Activated CD4-positive, alpha-beta T cell treated with anti-CD3 and anti-CD28 coated beads, Interleukin-2, Interleukin-4, amounts not matched to agents 100 ng/mL and 50 ng/mL, durations not matched to agents 16 hours and 8 hours (primary cell): ENCODE measurements at regions not wholly inside any gene's neighbourhood (a gene's known extent, or its start where the extent isn't known, plus 50 kb on each side); places are given as distances from the start of the nearest gene placed in this dataset.

Experiments used
- DNase-seq: peaks from one replicate; pipeline ENCODE4 v3.0.0-alpha.2; 2020; ENCODE audit warnings: low spot score

DNA sequence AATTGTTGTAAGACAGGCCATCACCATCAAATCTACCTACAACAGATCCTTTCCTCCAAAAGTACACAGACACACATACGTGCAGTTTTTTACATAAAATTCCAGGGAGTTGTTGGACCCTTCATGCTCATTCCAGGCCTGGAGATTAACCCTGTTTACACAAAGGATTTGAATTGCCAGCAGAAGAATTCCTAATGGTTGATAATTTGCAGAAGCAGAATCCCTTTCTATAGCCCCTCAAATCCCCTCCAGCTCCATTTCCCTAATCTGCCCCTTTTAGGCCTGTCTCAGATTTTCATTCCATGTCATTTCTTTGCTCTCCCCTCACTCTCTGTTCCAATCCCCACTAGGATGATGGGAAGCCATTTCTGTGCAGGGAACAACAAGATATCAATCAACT lies 102.9 kb upstream of the TOX3 start:
- no peak for DNase-seq

DNA sequence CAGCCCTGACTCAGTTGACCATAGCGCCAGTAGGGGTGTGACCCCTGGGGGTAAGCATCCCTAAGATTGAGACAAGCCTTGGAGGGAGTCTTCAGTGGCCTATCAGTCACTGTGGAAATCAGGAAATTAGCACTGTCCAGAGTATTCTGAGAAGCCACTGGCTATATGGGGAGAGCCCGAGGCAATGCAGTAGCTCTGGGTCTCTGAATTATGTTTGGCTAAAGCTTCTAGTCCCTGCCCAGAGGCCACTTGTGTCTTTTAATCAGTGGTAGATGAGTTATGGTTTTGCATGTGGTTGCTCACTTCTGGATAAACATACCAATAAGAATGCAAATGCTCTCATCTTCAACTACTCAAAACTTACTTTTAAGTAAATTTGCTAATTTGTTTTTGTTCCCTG lies 100.6 kb upstream of the TOX3 start:
- DNase-seq = no peak

DNA sequence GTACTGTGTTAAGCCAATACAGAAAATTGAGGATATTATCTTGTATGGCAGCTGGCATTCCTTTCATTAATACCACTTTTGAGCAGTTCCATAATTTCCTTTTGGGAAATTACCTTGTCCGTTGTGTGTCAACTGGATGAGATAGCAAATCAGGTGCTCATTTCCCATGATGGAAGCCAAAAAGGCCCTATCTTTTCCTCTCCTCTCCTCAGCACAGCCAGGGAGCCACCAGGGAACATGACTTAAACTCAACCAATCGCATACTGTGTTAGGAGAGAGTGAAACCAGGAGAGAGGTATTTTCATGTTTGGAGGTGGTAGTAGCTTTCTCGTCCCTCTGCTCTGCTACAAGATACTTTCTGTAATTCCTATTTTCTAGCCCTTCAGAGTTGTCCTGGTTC lies 96.1 kb upstream of the TOX3 start:
- no peak for DNase-seq

DNA sequence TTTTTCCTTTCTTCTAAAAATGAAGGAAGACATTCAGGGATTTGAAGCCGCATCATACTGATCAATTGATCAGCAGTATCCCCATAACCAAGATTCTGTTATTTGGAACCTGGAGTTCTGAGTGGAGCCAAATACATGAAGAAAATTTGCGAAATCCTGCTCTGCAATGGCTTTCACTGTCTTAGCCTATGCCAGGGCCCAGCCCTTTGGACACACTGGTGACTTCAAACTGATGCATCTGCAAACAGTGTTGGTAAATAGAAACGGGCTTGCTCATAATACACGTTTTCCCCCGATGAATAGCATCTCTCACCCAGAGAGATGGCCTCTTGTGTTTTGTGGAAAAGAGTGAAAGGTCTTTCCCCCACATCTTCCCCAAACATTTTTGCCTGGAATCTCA lies 87.6 kb upstream of the TOX3 start:
- no peak for DNase-seq

DNA sequence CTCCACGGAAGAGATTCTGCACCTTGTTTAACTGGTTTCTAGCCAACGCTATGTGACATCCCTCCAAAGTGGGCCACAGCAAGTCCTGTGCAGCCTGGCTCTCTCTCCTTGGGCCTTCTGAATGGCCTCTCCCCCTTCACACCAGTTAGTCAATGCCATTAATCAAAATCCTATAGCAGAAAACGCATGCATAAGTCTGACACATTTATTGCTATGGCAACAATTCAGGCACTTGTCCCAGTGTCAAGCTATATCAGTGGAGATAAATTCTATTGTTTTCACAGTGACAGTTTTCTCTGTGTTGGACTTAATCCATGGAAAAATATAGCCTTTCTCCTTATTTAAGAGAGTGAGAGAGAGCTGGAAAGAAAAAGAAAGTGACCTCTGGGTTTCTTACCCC lies 87.2 kb upstream of the TOX3 start:
- no peak for DNase-seq

DNA sequence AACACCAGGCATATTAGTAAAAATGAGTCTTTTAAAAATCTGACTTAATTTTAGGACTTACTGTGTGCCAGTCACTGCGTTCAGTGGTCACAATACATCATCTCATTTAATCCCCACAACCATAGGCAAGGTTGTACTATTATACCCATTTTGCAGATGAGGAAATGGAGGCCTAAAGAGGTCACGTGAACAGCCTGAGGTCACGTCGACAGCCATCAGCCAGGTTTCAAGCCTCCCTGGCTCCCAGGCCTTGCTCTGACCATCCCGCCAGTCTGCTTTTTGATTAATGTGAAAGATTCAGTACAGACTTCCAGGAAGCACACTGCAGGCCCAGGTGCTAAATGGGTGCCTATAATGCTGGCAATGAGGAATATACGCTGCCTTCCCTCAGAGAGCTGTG lies 86.3 kb upstream of the TOX3 start:
- no peak for DNase-seq

DNA sequence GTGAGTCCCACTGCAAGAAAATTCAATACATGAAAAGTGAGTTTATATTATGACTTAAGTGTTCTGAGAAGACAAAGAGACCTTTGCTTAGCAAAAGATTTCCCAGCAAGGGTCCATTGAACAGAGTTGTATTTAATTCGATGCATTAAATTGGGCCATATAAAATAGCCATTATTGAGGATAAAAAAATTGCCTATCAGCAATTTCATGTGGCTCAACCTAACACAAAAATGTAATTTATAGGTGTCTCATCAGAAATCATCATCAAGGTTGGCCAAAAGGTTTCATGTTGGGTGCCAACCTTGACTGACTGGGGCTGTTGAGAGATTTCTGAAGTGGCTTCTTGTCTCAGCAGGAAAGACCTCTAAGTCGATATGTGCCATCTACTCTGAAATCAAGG lies 84.8 kb upstream of the TOX3 start:
- DNase-seq = no peak

DNA sequence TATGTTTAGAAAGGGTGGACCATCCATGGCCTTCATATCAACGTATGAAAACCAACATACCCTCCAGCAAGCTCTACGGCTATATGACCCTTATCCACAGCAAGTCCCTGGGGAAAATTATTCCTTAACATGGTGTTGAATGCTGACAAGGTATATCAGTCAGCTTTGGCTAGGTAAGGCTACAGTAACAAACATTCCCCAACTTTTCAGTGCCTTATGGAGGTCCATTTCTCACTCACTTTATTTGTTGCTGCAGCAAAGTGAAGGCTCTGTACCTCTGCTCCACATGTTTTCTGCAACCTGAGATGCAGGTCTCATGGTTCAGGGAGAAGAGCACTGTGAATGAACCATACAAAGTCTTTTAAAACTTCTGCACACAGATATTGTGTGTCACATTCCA lies 83.8 kb upstream of the TOX3 start:
- DNase-seq = no peak

DNA sequence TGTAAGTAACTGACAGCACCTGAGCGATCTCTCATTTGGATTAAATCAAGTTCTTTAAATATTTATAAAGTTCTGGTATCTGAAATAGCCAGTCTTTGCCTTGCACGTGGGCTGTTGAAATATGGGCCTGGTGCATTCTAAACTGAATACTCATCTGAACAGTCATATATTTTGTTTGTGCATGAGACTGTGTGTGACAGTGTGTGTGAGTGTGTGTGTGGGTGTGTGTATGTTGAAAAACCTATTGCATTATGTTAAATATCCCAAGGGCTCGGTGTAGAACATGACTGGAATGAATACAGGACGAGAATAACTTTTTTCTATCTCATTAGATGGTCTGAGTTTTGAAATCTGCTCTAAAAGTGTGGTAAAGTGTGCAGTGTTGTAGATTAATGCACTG lies 82.4 kb upstream of the TOX3 start:
- DNase-seq = no peak

DNA sequence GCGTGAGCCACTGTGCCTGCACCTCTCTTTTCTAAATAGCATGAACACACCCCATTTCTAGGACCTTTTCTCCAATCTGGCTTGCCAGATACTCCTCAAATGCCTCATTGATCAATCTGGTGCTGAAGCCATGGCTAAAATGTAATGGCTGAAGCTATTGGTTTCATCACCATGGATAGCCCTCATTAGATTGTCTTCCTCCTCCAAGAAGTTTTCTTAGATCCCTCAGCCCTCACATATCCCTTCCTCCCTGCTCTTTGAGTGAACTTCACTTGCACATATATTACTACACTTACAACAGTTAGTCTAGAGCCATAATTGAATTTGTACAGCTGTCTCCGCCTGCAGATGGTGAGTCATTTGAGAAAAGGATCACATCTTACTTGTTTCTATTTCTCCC lies 77.9 kb upstream of the TOX3 start:
- DNase-seq = no peak

DNA sequence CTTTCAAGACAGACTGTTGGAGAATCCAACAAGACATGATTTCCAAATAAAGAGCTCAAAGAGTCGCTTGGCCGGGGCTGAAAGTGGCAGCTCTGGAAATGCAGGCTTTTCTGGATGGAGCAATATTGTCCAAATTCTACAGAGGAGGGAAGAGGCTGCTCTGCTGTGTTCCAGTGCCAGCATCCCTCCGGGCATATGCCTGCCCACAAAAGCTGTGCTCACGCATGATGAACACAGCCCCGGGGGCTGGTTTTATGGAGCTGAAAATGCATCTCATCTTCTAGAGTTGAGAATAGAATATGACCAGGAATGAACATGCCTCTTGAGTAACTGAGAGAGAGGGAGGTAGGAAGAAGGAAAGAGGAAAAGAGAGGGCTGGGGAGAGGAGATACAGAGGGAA lies 74.7 kb upstream of the TOX3 start:
- DNase-seq = no peak

DNA sequence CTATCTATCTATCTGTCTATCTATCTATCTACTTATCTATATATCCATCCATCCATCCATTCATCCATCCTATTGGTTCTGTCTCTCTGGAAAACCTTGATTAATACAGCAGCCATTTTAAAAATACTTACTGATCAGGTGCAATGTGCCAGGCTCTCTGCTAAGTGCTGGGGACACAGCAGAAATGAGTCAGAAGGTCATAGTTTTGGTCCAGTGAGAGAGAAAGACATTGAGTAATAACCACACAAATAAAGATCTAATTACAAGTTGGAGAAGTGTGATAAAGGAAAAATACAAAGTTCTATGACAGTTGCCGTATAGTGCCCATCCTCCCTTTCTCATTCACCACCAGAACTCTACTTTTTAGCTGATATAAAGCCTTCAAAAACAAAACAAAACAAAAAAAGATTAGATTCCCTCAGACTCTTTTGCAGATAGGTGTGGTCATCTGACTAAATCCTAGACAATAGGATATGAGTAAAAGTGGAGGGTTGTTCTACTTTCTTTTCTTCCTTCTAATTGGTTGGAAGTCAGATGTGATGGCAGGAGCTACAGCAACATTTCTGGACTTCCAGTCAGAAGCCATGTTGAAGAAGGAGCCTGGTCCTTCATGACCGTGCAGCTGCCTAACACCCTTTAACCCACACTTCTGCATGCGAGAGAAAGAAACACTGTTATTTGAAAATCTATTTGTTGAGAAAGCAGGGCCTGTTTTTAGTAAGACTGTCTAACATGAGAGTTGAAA lies 72.0 kb upstream of the TOX3 start:
- DNase-seq = no peak

DNA sequence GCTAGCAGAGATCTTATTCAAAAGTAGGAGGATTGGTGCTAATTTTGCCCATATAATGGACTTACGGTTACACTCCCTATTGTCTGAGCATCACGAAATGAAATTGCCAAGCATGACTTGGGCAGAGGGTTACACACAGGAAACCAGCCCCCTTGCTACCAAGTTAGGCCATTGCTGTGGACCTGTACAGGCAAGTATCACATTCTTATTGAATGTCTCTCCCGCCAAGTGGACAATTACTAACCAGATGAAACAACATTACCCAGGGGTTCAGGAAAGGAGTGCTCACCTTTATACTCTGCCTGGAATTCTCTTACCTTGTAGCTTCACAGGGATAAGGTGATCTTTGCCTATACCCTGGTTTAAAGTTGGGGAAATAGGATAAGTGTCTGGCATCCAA lies 70.6 kb upstream of the TOX3 start:
- no peak for DNase-seq

DNA sequence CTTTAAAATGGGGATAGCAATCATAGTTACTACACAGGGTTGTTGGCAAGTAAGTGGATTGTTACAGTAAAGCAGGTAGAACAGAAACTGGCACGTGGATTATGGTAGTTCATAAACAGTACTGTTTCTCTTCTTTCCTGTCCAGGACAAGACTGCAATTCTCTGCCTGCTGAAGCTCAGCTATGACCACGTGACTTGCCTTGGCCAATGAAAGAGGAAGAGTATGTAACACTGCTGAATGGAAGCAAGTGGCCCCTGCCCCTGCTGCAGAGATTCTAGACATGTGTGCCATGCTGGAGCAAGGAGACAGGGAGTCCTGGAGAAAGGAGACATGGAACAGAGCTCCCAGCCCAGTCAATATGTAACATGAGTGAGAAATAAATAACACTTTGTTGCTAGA lies 66.6 kb upstream of the TOX3 start:
- DNase-seq = no peak

DNA sequence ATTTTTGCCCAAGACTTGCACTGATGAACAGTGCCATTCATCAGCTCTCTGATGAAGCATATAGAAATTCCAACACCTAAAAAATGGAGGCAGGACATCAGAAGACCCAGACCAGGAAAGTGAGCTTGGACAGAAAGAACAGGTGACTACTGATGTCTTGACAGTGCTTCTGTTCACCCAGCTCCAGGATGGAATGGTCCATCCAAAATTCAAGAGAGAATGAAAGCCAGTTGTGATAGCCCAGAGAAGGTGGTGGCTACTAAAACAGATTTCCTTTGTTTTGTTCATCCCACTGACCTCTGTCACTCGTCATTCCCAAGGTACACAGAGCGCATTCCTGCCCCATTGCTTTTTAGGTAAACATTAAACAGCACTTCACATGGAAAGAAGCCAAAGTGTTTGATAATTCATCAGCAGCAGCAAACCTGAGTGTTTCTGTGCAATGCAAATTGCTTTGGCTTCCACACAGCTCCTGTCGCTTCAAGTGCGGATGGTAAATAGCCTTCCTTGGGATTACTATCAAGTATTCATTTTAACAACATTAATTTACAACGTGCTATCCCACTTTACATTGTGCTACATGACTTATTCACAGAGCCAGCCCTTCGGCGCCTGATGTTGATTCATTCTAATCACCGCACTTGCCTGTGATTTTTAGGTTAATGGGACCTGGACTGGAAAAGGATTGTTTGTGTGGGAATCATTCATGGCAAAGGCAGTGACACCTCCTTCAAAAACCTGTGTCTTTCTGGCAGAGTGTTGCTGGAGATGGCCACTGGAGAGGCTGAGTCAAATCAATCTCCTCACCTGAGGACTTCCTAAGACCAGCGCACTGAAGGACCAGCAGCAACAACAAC lies 65.1 kb upstream of the TOX3 start:
- DNase-seq = no peak

DNA sequence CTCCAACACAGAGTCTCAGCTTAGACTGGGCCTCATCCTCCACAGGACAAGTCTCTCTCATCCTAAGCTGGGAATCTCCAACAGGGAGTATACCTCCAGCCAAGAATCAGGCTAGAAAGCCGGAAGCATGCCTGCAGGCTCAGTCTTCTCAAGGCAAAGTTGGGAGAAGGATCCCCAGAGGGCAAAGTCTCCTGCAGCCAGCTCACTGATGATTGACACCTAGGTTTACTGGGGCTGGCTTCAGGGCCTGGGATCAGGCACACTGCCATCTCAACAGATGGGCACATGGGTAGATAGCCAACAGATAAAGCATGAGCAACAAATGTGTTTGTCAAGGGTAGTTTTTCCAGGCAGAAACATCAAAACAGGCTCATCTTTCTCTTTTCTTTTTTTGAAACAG lies 56.1 kb upstream of the TOX3 start:
- no peak for DNase-seq

DNA sequence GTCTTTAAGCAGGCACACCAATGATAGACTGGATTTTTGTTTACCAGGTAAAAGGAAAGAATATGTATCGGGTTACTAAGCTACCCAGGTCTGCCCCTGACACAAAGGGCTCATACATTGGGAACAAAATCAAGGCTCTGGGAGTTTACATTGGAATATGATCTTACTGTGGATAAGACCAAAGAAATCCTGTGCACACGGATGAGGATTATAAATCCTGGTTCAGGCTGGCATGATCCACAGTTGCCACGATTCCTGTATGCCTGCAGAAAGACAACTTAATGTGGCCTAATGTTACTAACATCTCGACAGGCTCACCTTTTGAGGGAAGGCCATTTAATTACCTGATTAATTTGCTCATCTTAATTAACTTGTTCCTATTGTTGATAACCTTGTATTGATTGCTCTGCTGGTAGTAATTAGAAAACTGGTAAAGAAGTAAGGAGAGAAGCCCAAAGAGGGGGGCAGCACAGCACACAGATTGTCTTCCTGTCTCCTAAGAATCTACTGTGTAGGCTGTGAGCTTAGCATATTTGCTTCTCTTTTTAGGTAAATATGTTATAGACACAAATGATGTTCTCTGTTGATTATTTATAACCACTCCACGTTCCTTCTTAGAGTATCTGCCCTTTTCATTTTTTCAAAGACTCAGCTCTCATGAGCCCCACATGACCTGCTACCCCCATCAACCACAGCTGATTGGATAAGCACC lies 51.0 kb upstream of the TOX3 start:
- no peak for DNase-seq

DNA sequence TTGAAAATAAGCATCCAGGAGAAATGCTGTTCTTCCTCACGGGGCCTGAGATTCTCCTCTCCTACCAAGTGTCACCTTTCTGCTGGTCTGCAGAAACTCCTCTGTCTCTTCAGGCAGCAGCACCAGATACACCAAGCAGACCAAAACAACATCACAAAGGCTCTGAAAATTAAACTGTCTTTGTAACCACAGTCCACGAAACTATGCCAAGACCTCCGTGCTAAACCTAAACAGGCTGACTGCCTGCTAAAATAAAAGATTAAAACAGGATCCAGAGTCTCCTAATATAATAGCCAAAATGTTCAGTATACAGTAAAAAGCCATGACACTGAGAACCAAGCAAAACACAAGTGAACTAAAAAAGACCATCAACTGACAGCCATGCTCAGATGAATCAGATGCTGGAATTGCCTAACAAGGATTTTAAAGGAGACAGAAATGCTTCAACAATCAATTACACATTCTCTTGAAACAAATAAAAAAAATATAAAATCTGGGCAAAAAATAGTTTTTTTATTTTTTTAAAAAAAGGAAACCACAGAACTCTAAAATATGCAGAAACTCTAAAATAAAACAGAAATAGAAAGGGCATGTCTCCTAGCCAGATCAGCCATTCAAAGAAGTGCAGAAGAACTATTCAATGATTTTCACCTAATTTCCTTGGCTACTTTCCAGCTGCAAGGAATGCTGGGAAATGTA lies 50.3 kb upstream of the TOX3 start:
- DNase-seq = no peak
